GM12878 (cell line): ENCODE measurements at regions not wholly inside any gene's neighbourhood (a gene's known extent, or its start where the extent isn't known, plus 50 kb on each side); places are given as distances from the start of the nearest gene placed in this dataset.

Source experiments
- ATAC-seq: fragments of 200-7000 bp; cut with Tn5 transposase; 3 replicates; pipeline ENCODE4 v1.9.1; 2020; ENCODE audit warnings: mild to moderate bottlenecking, moderate library complexity
- BruUV-seq: library from RNA; stranded (reverse); fragments of 400-500 nt; replicated peaks from 2 replicates; lab custom pipeline; 2021; lab: Mats Ljungman, UMichigan
- CTCF ChIA-PET: fragments of 300-600 bp; sonication (Branson Sonifier 250); formaldehyde crosslinking; extraction: SDS; loops from one replicate; lab custom pipeline; 2021; ENCODE audit warnings: inconsistent platforms; lab: Yijun Ruan, JAX
- POLR2A ChIA-PET: fragments of 350-600 bp; formaldehyde crosslinking; extraction: SDS; loops from one replicate; lab custom pipeline; 2021; ENCODE audit warnings: inconsistent platforms; lab: Charles Lee
- RAD21 ChIA-PET: fragments of 300-600 bp; sonication (Branson Sonifier 250); formaldehyde crosslinking; loops from one replicate; lab custom pipeline; 2023; ENCODE audit warnings: antibody characterized with exemption; ENCODE audit not compliant: unreplicated experiment; lab: Charles Lee
- SMC1A ChIA-PET: fragments of 300-600 bp; sonication (Branson Sonifier 250); formaldehyde crosslinking; loops from one replicate; lab custom pipeline; 2023; ENCODE audit not compliant: unreplicated experiment, uncharacterized antibody; lab: Charles Lee
- DNase-seq: peaks from one replicate; pipeline ENCODE4 v3.0.0-alpha.2; 2011; ENCODE audit warnings: low read depth, low spot score
- FAIRE-seq: peaks from 3 replicates; lab custom pipeline; 2011; peaks lifted over from hg19 to GRCh38; lab: Jason Lieb, UNC
- H2AFZ ChIP-seq: 2 replicates; pipeline ENCODE4 v1.6.0; 2011; ENCODE audit warnings: low read depth, low read length, control low read depth; ENCODE audit not compliant: control insufficient read depth
- H3K27ac ChIP-seq: 2 replicates; pipeline ENCODE4 v1.5.1; 2011; ENCODE audit warnings: control low read depth; ENCODE audit not compliant: control insufficient read depth, insufficient read depth
- H3K27me3 ChIP-seq, 2 experiments: replicated peaks in 1 of 2; 2 replicates each; pipeline versions ENCODE4 v1.6.0 to v1.6.1; 2011; ENCODE audit warnings: low read length in 1 of 2; ENCODE audit not compliant: control insufficient read depth in 2 of 2, insufficient read depth in 2 of 2
- H3K36me3 ChIP-seq, 2 experiments: 2 replicates each; pipeline ENCODE4 v1.5.1; 2011; ENCODE audit warnings: low read length in 1 of 2; ENCODE audit not compliant: control insufficient read depth in 2 of 2, insufficient read depth in 2 of 2
- H3K4me1 ChIP-seq: 2 replicates; pipeline ENCODE4 v1.6.1; 2011; ENCODE audit warnings: mild to moderate bottlenecking, low read length, moderate library complexity, mixed read lengths; ENCODE audit not compliant: control insufficient read depth, insufficient read depth
- H3K4me2 ChIP-seq: 2 replicates; pipeline ENCODE4 v1.6.0; 2011; ENCODE audit warnings: control low read depth; ENCODE audit not compliant: control insufficient read depth, insufficient read depth
- H3K4me3 ChIP-seq: fragments of 200-600 bp; sonication (generic); 2 replicates; pipeline ENCODE4 v1.5.1; 2016
- H3K79me2 ChIP-seq: 2 replicates; pipeline ENCODE4 v1.6.0; 2011; ENCODE audit warnings: low read length; ENCODE audit not compliant: control insufficient read depth, insufficient read depth
- H3K9ac ChIP-seq: 2 replicates; pipeline ENCODE4 v1.8.0; 2011; ENCODE audit warnings: low read length, control low read depth, mixed read lengths; ENCODE audit not compliant: control insufficient read depth, insufficient read depth
- H3K9me3 ChIP-seq: replicated peaks from 3 replicates; pipeline ENCODE4 v1.5.1; 2011; ENCODE audit warnings: mild to moderate bottlenecking, low read length; ENCODE audit not compliant: control insufficient read depth, insufficient read depth
- H4K20me1 ChIP-seq: 2 replicates; pipeline ENCODE4 v1.6.0; 2011; ENCODE audit not compliant: control insufficient read depth, insufficient read depth
- CHD1 ChIP-seq: IDR thresholded peaks from 2 replicates; pipeline ENCODE4 v1.6.1; 2012; ENCODE audit warnings: low read depth, low read length, improper control_type of control experiment
- CHD2 ChIP-seq: IDR thresholded peaks from 2 replicates; pipeline ENCODE4 v1.6.1; 2011; ENCODE audit warnings: low read depth, low read length, improper control_type of control experiment, borderline replicate concordance
- CREB1 ChIP-seq: IDR thresholded peaks from 2 replicates; pipeline ENCODE4 v1.6.1; 2012; ENCODE audit warnings: low read depth, mild to moderate bottlenecking, inconsistent platforms
- FOXM1 ChIP-seq: IDR thresholded peaks from 2 replicates; pipeline ENCODE4 v1.6.1; 2012; ENCODE audit warnings: low read depth, mild to moderate bottlenecking, inconsistent platforms, low read length, moderate library complexity
- GATAD2B ChIP-seq: fragments of 450-650 bp; conservative IDR thresholded peaks from 2 replicates; pipeline ENCODE4 v1.6.1; 2017; ENCODE audit warnings: low read depth, mild to moderate bottlenecking, moderate library complexity
- MTA2 ChIP-seq: fragments of 450-650 bp; IDR thresholded peaks from 2 replicates; pipeline ENCODE4 v1.6.1; 2016; ENCODE audit warnings: low read depth, mild to moderate bottlenecking, moderate library complexity
- MYB ChIP-seq: fragments of 150-350 bp; IDR thresholded peaks from 2 replicates; pipeline ENCODE4 v1.6.1; 2014; ENCODE audit warnings: mild to moderate bottlenecking, low read depth, low read length, borderline replicate concordance
- RAD51 ChIP-seq: fragments of 450-650 bp; IDR thresholded peaks from 2 replicates; pipeline ENCODE4 v1.6.1; 2016; ENCODE audit warnings: moderate library complexity, mild to moderate bottlenecking, inconsistent platforms
- RFX5 ChIP-seq: IDR thresholded peaks from 2 replicates; pipeline ENCODE4 v1.6.1; 2011; ENCODE audit warnings: low read depth, low read length, improper control_type of control experiment
- SMAD5 ChIP-seq: IDR thresholded peaks from 2 replicates; pipeline ENCODE4 v1.6.1; 2016; ENCODE audit warnings: antibody characterized with exemption, low read depth
- SUZ12 ChIP-seq: fragments of 200-600 bp; sonication (generic); IDR thresholded peaks from one replicate; pipeline ENCODE4 v1.6.1; 2018; ENCODE audit warnings: antibody characterized with exemption, mild to moderate bottlenecking; ENCODE audit not compliant: unreplicated experiment
- ZNF687 ChIP-seq: fragments of 450-650 bp; IDR thresholded peaks from 2 replicates; pipeline ENCODE4 v1.6.1; 2017; ENCODE audit warnings: mild to moderate bottlenecking, moderate library complexity
- WGBS: methylation state at CpG from one replicate; pipeline ENCODE4 v1.1.6; 2016; ENCODE audit warnings: low lambda C conversion rate; ENCODE audit not compliant: insufficient replicate concordance, insufficient coverage; ENCODE audit errors: missing lambda C conversion rate; 5-methylcytosine and 5-hydroxymethylcytosine counted together
- in situ Hi-C: fragments of 300-500 bp; cut with MboI; formaldehyde crosslinking; loops from 9 replicates; pipeline ENCODE4 v1.14.3; 2018; ENCODE audit warnings: mixed read lengths
- intact Hi-C: fragments of 100-400 bp; cut with micrococcal nuclease; formaldehyde crosslinking; loops from one replicate; pipeline ENCODE4 v1.14.2; 2022; ENCODE audit not compliant: unreplicated experiment
- TF ChIP-seq, protein P1 (sequence below): IDR thresholded peaks from 2 replicates; pipeline ENCODE4 v1.6.1; 2011; ENCODE audit warnings: borderline replicate concordance, low read depth, mild to moderate bottlenecking, moderate library complexity, mixed read lengths, low read length; ENCODE audit not compliant: insufficient read depth; ENCODE audit errors: extremely low read length

DNA sequence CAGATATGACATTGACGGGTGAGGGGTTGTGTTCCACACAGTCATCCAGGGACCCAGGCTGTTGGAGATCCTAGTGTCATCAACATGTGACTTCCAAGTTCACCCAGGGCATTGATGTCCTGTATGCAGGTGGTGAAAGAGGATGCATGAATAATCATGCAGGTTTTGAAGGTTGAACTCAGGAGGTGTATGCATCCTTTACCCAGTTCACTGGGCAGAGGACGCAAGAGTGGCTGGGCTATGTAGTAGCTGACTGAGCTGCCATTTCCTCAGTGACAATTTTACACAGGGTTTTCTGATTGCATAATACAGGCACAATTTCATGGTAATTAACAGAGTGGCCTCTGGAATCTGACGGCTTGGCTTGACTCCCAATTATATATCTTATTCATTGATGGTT is 323.0 kb downstream of the HS3ST1 start:
- Histone ChIP-seq H3K9ac (no peak overlapping the region), H3K27me3 (no peaks in the 10 kb centered on the region), H3K4me1 (no peaks in the 10 kb centered on the region), H3K4me2 (no peak overlapping the region), H3K79me2 (no peaks in the 10 kb centered on the region), H3K4me3 (no peak overlapping the region), H3K9me3 (no peaks in the 10 kb centered on the region), H4K20me1 (no peaks in the 10 kb centered on the region), H3K36me3 (no peaks in the 10 kb centered on the region), H2AFZ (no peak overlapping the region), H3K27ac (no peak overlapping the region)
- in situ Hi-C loops = no loop called here
- RAD21 ChIA-PET = no interaction called here
- POLR2A ChIA-PET = interaction anchor here (0.7 kb wide), 1 partner anchor 405 kb away, joined by 3 read pairs; no protein-coding TSS in a partner anchor
- ATAC-seq = no peak
- no peak for FAIRE-seq
- 60% methylated on average over 3 of the region's 3 CpGs for WGBS
- TF ChIP-seq CREB1 = no peak
- SMC1A ChIA-PET = interaction anchor here (0.7 kb wide), 1 partner anchor 117 kb away, joined by 3 read pairs; no protein-coding TSS in a partner anchor
- no TSS peak for BruUV-seq
- CTCF ChIA-PET = no interaction called here
- intact Hi-C loops = no loop called here
- DNase-seq = no peak

DNA sequence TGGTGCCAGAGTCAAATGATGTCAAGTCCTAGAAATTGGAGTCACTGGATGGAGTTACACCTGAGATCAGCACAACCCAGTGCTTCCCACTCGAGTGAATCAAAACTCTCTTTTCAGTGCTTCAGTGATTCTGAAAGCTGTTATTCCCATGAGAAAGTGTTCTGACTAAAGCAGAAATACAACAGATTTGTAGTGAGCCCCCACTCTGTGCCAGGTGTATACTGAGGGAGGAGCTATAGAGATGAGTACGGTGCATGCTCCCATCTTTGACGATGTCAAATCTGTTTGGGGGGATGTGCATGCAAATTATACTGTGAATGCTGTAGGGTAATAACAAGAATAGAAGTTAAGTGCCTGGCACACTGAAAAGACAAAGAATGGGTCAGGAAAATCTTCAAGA is 330.2 kb downstream of the HS3ST1 start:
- Histone ChIP-seq H3K27ac (no peak overlapping the region), H3K79me2 (no peaks in the 10 kb centered on the region), H3K4me3 (no peak overlapping the region), H3K9ac (no peak overlapping the region), H3K4me2 (peak overlapping the region; percentile 42; the same call in 1 of the 2 replicates), H2AFZ (peak overlapping the region; percentile 34; the same call in 1 of the 2 replicates), H3K36me3 (no peaks in the 10 kb centered on the region), H3K9me3 (no peaks in the 10 kb centered on the region), H3K27me3 (no peaks in the 10 kb centered on the region), H4K20me1 (no peaks in the 10 kb centered on the region), H3K4me1 (peaks cover 19% of the 10 kb centered on the region)
- CTCF ChIA-PET = no interaction called here
- POLR2A ChIA-PET = no interaction called here
- DNase-seq (peak; percentile 24), ATAC-seq (peak; percentile 56), FAIRE-seq (no peak)
- intact Hi-C loops (no loop called here), in situ Hi-C loops (no loop called here)
- RAD21 ChIA-PET = no interaction called here
- BruUV-seq = no TSS peak
- WGBS = 1% methylated on average over 3 of the region's 3 CpGs
- SMC1A ChIA-PET = interaction anchor here (1.3 to 1.9 kb wide), 2 partner anchors 8 to 16 kb away, joined by 3 to 8 read pairs; no protein-coding TSS in a partner anchor
- TF ChIP-seq SUZ12 (no peak), RAD51 (no peak), MTA2 (no peak), GATAD2B (no peak), CHD1 (no peak), MYB (no peak), ZNF687 (no peak), FOXM1 (no peak), CHD2 (no peak), RFX5 (no peak), SMAD5 (no peak)
- TF ChIP-seq, protein P1, sequence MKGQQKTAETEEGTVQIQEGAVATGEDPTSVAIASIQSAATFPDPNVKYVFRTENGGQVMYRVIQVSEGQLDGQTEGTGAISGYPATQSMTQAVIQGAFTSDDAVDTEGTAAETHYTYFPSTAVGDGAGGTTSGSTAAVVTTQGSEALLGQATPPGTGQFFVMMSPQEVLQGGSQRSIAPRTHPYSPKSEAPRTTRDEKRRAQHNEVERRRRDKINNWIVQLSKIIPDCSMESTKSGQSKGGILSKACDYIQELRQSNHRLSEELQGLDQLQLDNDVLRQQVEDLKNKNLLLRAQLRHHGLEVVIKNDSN = no peak
